ENCODE measurements at regions not wholly inside any gene's neighbourhood (a gene's known extent, or its start where the extent isn't known, plus 50 kb on each side); places are given as distances from the start of the nearest gene placed in this dataset.

DNA sequence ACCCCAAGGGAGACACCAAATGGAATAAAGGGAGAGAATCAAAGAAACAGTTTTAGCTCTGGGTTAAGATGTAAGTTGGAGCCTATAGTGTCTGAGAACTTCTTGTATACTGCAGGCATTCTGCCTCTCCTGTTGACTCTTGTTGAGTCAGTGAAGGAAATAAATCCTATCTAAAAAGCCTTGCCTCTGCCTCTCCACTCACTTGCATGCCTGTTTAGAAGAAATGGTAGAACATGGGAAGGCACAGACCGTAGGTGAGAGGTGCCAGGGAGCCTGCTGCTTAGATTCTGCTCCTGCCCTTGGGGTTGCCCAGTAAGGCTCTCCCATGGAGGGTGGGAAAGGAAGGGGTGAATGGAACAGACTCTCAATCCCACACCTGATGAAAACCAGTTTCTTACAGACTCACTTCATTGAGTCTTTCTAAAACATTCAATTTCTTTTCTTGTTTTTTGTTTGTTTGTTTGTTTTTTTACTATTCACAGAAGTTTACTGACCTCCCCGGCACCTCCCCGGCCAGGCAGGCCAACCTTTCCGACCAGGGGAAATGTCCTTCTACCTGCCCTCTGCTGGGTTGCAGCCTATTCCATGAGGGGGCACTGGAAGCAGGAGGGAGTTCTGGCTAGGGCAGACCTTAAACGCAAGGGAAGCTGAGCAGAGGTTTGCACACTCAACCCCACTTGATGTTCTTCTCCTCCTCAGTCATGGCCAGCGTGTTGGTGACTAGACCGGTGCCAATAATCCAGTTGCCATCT, 211.7 kb upstream of the WSB1 start:
- H3K4me3 ChIP-seq: no peak overlapping the region
- WGBS, 2 donors: 61 to 83% methylated on average over 5 to 7 of the region's 7 CpGs

GRCh38 chr17:27082775-27083154, 211.1 kb upstream of the WSB1 start:
- no peak for TF ChIP-seq CTCF (IDR thresholded peaks at IDR 0.05)
- no peak for TF ChIP-seq POLR2A (IDR thresholded peaks at IDR 0.05)
- Histone ChIP-seq H3K36me3 (no peaks in the 10 kb centered on the region), H3K4me3 (no peak overlapping the region), H3K27me3 (no peaks in the 10 kb centered on the region), H3K4me1 (no peaks in the 10 kb centered on the region), H3K27ac (no peak overlapping the region), H3K9me3 (no peaks in the 10 kb centered on the region)
- no peak for DNase-seq
- 85 to 91% methylated on average over 5 to 6 of the region's 6 CpGs for WGBS, 2 donors
- intact Hi-C loops (cut with DNase I): no loop called here

More for the DNA sequence above, 211.7 kb upstream of the WSB1 start:
- Histone ChIP-seq H3K4me1 (no peaks in the 10 kb centered on the region), H3K36me3 (no peaks in the 10 kb centered on the region), H3K27ac (no peak overlapping the region), H3K9me3 (no peaks in the 10 kb centered on the region), H3K27me3 (no peaks in the 10 kb centered on the region)
- TF ChIP-seq POLR2A (IDR thresholded peaks at IDR 0.05) (no peak), CTCF (IDR thresholded peaks at IDR 0.05) (no peak)
- DNase-seq: no peak
- intact Hi-C loops (cut with DNase I): no loop called here

- DNase-seq: no peak
- no peaks in the 10 kb centered on the region for H3K36me3 ChIP-seq
- H3K27me3 ChIP-seq: no peaks in the 10 kb centered on the region
- TF ChIP-seq CTCF (IDR thresholded peaks at IDR 0.05) (no peak), POLR2A (IDR thresholded peaks at IDR 0.05) (no peak)
- H3K9me3 ChIP-seq: no peaks in the 10 kb centered on the region
- H3K27ac ChIP-seq: no peak overlapping the region
- WGBS, 2 donors: 90 to 91% methylated on average over 15 to 18 of the region's 22 CpGs
- intact Hi-C loops (cut with DNase I): no loop called here
- no peaks in the 10 kb centered on the region for H3K4me1 ChIP-seq
- no peak overlapping the region for H3K4me3 ChIP-seq
Measured at GRCh38 chr17:27083408-27084185, 210.3 kb upstream of the WSB1 start.

DNA sequence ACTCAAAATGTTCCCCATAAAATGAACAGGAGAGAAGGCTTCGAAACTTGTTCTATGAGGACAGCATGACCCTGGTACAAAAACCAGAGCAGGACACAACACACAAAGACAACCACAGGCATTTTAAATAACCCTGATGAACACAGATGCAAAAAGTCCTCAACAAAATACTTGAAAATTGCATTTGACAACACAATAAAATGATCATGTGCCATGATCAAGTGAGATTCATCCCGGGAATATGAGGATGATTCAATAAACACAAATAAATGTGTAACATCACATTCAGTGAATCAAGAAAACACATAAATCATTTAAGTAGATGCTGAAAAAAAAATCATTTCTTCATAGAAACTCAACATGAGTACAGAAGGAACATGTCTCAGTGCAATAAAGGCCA, 208.4 kb upstream of the WSB1 start:
- H3K9me3 ChIP-seq: no peaks in the 10 kb centered on the region
- TF ChIP-seq POLR2A (IDR thresholded peaks at IDR 0.05): no peak
- no peak for TF ChIP-seq CTCF (IDR thresholded peaks at IDR 0.05)
- no peak overlapping the region for H3K4me3 ChIP-seq
- WGBS, 2 donors: 55 to 65% methylated on average over 2 of the region's 2 CpGs
- intact Hi-C loops (cut with DNase I): no loop called here
- no peak for DNase-seq
- no peaks in the 10 kb centered on the region for H3K27me3 ChIP-seq
- no peak overlapping the region for H3K27ac ChIP-seq
- no peaks in the 10 kb centered on the region for H3K4me1 ChIP-seq
- H3K36me3 ChIP-seq: no peaks in the 10 kb centered on the region

DNA sequence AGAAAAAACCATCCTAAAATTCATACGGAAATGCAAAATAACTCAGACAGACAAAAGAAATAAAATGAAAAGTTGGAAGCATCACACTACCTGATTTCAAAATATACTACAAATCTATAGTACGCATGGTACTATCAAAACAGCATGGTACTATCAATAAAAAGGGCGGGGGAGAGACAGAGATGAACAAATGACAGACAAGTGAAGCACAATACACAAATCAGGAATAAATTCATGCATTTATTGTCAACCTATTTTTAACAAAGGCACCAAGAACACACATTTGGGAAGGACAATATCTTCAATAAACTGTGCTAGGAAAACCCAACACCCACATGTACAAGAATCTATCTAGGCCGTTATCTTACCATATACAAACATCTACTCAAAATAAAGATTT, 207.4 kb upstream of the WSB1 start:
- no peak overlapping the region for H3K27ac ChIP-seq
- no peak for DNase-seq
- H3K4me3 ChIP-seq: no peak overlapping the region
- no peaks in the 10 kb centered on the region for H3K27me3 ChIP-seq
- H3K9me3 ChIP-seq: no peaks in the 10 kb centered on the region
- no peaks in the 10 kb centered on the region for H3K4me1 ChIP-seq
- intact Hi-C loops (cut with DNase I): no loop called here
- WGBS, 2 donors: 68 to 69% methylated on average over 4 of the region's 4 CpGs
- no peak for TF ChIP-seq CTCF (IDR thresholded peaks at IDR 0.05)
- no peak for TF ChIP-seq POLR2A (IDR thresholded peaks at IDR 0.05)
- H3K36me3 ChIP-seq: no peaks in the 10 kb centered on the region
